ENCODE measurements at regions not wholly inside any gene's neighbourhood (a gene's known extent, or its start where the extent isn't known, plus 50 kb on each side); places are given as distances from the start of the nearest gene placed in this dataset.
A peak's percentile ranks its signal among the peaks of the same experiment; 100 is the strongest.

DNA sequence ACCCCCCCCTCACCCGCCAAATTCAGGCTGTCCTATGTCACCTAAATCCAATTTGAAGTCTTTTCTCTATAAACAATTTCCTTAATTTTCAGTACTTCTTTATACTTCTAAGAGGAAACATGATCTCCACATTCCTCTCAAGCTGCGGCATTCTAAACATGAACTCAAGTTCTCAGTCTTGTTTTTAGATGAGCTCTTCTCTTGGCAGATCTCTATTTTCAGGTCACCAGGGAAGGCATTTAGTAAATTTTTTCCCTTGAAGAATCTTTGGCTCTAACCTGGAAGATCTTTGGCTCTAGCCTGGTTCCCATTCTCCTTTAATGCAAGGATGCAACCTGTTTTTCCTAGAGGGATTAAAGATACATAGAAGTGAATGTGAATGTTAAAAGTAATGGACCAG lies 193.4 kb downstream of the ATG4C start:
- intact Hi-C loops (cut with micrococcal nuclease; ENCODE audit: unreplicated experiment): no loop called here
- Histone ChIP-seq H3K4me1 (ENCODE audit: insufficient read depth, low read length, poor library complexity, severe bottlenecking) (peaks cover 39% of the 10 kb centered on the region), H3K4me3 (ENCODE audit: low read depth, low read length, poor library complexity, severe bottlenecking) (no peak overlapping the region), H3K9me3 (ENCODE audit: low read depth, low read length, poor library complexity, severe bottlenecking) (no peaks in the 10 kb centered on the region), H3K27ac (ENCODE audit: low read depth, low read length, poor library complexity, severe bottlenecking) (peak overlapping the region; percentile 58), H3K36me3 (ENCODE audit: insufficient read depth, low read length, poor library complexity, severe bottlenecking) (no peaks in the 10 kb centered on the region), H3K27me3 (replicated peaks; ENCODE audit: insufficient read depth, low read depth, low read length, poor library complexity) (no peaks in the 10 kb centered on the region)
- BruUV-seq (replicated peaks): no TSS peak
- ChIA-PET POLR2A (ENCODE audit: low non-redundant PET) (interaction anchor here (0.8 kb wide), 1 partner anchor 136 kb away, joined by 4 read pairs; no protein-coding TSS in a partner anchor), CTCF (no interaction called here)
- peak; percentile 56 for DNase-seq (ENCODE audit: low spot score)
- TF ChIP-seq EZH2 (IDR thresholded peaks at IDR 0.05; ENCODE audit: borderline replicate concordance, low read depth, low read length, poor library complexity, severe bottlenecking): no peak
- TF ChIP-seq, protein P1, sequence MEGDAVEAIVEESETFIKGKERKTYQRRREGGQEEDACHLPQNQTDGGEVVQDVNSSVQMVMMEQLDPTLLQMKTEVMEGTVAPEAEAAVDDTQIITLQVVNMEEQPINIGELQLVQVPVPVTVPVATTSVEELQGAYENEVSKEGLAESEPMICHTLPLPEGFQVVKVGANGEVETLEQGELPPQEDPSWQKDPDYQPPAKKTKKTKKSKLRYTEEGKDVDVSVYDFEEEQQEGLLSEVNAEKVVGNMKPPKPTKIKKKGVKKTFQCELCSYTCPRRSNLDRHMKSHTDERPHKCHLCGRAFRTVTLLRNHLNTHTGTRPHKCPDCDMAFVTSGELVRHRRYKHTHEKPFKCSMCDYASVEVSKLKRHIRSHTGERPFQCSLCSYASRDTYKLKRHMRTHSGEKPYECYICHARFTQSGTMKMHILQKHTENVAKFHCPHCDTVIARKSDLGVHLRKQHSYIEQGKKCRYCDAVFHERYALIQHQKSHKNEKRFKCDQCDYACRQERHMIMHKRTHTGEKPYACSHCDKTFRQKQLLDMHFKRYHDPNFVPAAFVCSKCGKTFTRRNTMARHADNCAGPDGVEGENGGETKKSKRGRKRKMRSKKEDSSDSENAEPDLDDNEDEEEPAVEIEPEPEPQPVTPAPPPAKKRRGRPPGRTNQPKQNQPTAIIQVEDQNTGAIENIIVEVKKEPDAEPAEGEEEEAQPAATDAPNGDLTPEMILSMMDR (conservative IDR thresholded peaks at IDR 0.05; ENCODE audit: low read depth, low read length): no peak

DNA sequence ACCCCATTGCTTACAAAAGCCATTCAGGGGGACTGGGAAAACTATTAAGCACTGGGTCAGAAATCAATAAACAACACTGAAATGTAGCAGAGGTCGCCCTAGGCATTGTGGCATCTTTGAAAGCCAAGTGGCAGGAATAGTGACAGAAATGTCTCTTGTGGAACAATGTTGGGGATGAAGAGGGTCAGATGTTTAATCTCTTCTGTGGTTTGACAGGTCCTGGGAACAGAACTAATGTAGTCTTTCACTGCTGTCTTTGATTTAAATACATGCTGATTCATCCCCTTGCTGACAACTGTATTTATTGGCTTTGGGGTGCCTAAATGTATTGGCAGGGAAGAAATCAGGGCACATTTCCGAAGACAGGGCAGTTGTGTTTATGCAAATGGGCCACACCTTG lies 194.8 kb downstream of the ATG4C start:
- Histone ChIP-seq H3K9me3 (ENCODE audit: low read depth, low read length, poor library complexity, severe bottlenecking) (no peaks in the 10 kb centered on the region), H3K27me3 (replicated peaks; ENCODE audit: insufficient read depth, low read depth, low read length, poor library complexity) (no peaks in the 10 kb centered on the region), H3K27ac (ENCODE audit: low read depth, low read length, poor library complexity, severe bottlenecking) (peak overlapping the region; percentile 58), H3K36me3 (ENCODE audit: insufficient read depth, low read length, poor library complexity, severe bottlenecking) (no peaks in the 10 kb centered on the region), H3K4me1 (ENCODE audit: insufficient read depth, low read length, poor library complexity, severe bottlenecking) (peaks cover 39% of the 10 kb centered on the region), H3K4me3 (ENCODE audit: low read depth, low read length, poor library complexity, severe bottlenecking) (no peak overlapping the region)
- no peak for DNase-seq (ENCODE audit: low spot score)
- CTCF ChIA-PET: no interaction called here
- intact Hi-C loops (cut with micrococcal nuclease; ENCODE audit: unreplicated experiment): no loop called here
- POLR2A ChIA-PET (ENCODE audit: low non-redundant PET): no interaction called here
- BruUV-seq (replicated peaks): no TSS peak
- no peak for TF ChIP-seq EZH2 (IDR thresholded peaks at IDR 0.05; ENCODE audit: borderline replicate concordance, low read depth, low read length, poor library complexity, severe bottlenecking)
- TF ChIP-seq, protein P1 (conservative IDR thresholded peaks at IDR 0.05; ENCODE audit: low read depth, low read length): no peak

DNA sequence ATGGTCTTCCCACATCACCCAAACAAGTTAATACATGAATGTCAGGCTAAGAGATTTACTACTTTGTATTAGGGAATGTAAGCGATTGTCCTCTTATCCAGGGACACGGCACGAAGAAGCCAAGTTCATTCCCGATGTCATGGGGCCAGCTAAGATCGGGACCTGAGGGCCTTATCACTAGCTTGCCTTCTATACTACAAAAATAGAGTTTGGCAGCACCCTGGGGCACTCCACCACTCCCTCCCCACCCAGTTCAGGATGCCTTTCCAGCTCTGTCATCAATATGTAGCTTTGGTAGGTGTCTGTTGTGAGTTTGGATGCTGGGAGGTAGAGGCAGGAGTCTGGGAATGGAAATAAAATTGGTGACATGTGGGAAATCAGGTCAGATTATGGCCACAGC lies 197.5 kb downstream of the ATG4C start:
- Histone ChIP-seq H3K36me3 (ENCODE audit: insufficient read depth, low read length, poor library complexity, severe bottlenecking) (no peaks in the 10 kb centered on the region), H3K4me3 (ENCODE audit: low read depth, low read length, poor library complexity, severe bottlenecking) (no peak overlapping the region), H3K27me3 (replicated peaks; ENCODE audit: insufficient read depth, low read depth, low read length, poor library complexity) (no peaks in the 10 kb centered on the region), H3K9me3 (ENCODE audit: low read depth, low read length, poor library complexity, severe bottlenecking) (no peaks in the 10 kb centered on the region), H3K27ac (ENCODE audit: low read depth, low read length, poor library complexity, severe bottlenecking) (no peak overlapping the region), H3K4me1 (ENCODE audit: insufficient read depth, low read length, poor library complexity, severe bottlenecking) (peaks cover 34% of the 10 kb centered on the region)
- DNase-seq (ENCODE audit: low spot score): no peak
- intact Hi-C loops (cut with micrococcal nuclease; ENCODE audit: unreplicated experiment): loop anchor here (10.0 kb wide), 1 partner anchor 137 kb away; no protein-coding TSS in a partner anchor
- TF ChIP-seq EZH2 (IDR thresholded peaks at IDR 0.05; ENCODE audit: borderline replicate concordance, low read depth, low read length, poor library complexity, severe bottlenecking): no peak
- TF ChIP-seq, protein P1 (conservative IDR thresholded peaks at IDR 0.05; ENCODE audit: low read depth, low read length): no peak
- ChIA-PET CTCF (interaction anchor here (0.7 kb wide), 1 partner anchor 140 kb away, joined by 4 read pairs; no protein-coding TSS in a partner anchor), POLR2A (ENCODE audit: low non-redundant PET) (interaction anchor here (0.7 kb wide), 1 partner anchor 47 kb away, joined by 3 read pairs; no protein-coding TSS in a partner anchor)
- no TSS peak for BruUV-seq (replicated peaks)

Data from A673 (cell line).